WI38 (cell line): ENCODE measurements at regions not wholly inside any gene's neighbourhood (a gene's known extent, or its start where the extent isn't known, plus 50 kb on each side); places are given as distances from the start of the nearest gene placed in this dataset.

Source experiments
- H3K4me3 ChIP-seq: 2 replicates; pipeline ENCODE4 v1.5.1; 2011; ENCODE audit warnings: low read depth, mild to moderate bottlenecking, control low read depth, low read length
- TF ChIP-seq, protein P1 (sequence below): IDR thresholded peaks from 2 replicates; pipeline ENCODE4 v1.5.1; 2012; ENCODE audit warnings: low read depth, mild to moderate bottlenecking, control low read depth, low read length

DNA sequence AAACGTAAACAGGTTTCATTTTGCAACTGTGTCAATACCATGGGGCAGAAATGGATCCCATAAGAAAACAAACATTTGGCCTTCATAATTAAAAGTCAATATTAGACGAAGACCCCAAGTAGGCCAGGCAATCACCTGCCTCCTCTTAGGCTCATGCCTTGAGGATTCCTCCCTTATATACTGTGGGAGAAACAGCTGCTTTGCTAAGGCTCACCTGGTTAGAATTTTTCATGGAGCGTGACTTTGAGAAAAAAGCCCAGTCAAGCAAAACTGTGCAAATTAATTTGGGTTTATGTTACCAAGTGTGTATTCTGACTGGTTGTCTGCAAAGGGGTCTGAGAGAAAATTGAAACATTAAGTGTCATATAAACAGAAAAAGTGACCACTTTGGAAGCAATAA is 605.3 kb upstream of the USP24 start:
- TF ChIP-seq, protein P1, sequence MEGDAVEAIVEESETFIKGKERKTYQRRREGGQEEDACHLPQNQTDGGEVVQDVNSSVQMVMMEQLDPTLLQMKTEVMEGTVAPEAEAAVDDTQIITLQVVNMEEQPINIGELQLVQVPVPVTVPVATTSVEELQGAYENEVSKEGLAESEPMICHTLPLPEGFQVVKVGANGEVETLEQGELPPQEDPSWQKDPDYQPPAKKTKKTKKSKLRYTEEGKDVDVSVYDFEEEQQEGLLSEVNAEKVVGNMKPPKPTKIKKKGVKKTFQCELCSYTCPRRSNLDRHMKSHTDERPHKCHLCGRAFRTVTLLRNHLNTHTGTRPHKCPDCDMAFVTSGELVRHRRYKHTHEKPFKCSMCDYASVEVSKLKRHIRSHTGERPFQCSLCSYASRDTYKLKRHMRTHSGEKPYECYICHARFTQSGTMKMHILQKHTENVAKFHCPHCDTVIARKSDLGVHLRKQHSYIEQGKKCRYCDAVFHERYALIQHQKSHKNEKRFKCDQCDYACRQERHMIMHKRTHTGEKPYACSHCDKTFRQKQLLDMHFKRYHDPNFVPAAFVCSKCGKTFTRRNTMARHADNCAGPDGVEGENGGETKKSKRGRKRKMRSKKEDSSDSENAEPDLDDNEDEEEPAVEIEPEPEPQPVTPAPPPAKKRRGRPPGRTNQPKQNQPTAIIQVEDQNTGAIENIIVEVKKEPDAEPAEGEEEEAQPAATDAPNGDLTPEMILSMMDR, result no peak
- no peak overlapping the region for H3K4me3 ChIP-seq

DNA sequence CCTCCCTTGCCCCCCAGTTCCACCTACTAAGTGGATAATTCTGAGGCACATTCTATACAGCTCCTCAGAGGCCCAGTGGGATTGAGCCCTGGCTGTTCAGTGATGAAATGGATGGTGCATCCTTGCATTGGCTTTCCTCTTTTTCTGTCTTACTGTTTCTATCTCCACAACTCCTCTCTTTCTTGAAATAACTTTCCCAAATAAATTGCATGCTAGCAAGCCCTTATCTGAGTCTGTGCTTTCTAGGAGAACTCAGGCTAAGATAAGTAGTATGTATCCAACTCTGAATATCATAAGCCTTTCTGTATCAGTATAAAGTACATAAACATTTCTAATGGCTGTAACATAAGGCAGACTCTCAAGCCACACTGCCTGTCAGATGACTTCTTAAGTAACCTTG is 603.8 kb upstream of the USP24 start:
- H3K4me3 ChIP-seq, result no peak overlapping the region
- TF ChIP-seq, protein P1, result no peak

GRCh38 chr1:55816456-55817426 is 601.6 kb upstream of the USP24 start:
- H3K4me3 ChIP-seq, result no peak overlapping the region
- TF ChIP-seq, protein P1, result no peak

GRCh38 chr1:55815745-55816455 is 600.7 kb upstream of the USP24 start:
- no peak overlapping the region for H3K4me3 ChIP-seq
- TF ChIP-seq, protein P1, result no peak

DNA sequence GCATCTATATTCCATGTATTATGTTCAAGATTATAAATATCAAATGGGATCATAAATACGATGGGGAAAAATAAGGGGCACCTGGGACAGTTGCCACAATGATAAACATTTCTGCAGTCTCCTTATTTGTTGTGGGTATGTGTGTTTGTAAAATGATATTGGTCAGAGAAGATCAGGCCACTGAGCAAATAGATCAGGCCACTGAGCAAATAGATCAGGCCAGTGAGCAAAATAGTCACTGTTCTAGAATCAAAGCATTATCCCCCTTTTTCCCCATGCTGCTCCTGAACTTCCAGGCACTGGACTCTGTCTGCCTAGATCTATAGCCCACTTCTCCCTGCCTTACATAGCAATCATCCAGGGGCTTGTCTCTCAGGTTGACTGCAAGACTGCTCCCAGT is 599.8 kb upstream of the USP24 start:
- TF ChIP-seq, protein P1, result no peak
- H3K4me3 ChIP-seq, result no peak overlapping the region

DNA sequence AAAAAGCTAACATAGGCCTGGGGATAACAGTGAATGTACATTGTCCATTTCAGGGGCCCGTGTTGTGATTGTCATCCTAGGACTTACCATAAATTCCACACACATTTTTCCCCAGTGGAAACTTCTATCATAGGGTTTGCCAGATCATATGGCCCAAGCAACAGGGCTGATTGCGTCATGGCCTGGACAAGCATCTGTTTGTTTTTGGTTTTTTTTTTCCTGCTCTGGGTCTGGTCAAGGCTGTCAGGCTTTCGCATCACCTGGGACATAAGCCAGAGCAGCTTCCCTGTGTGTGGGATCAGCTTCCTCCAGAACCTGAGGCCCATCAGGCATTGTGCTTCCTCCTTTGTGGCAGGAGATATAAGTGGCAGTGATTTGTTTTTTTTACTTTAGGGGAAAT is 598.5 kb upstream of the USP24 start:
- no peak overlapping the region for H3K4me3 ChIP-seq
- TF ChIP-seq, protein P1, result no peak

DNA sequence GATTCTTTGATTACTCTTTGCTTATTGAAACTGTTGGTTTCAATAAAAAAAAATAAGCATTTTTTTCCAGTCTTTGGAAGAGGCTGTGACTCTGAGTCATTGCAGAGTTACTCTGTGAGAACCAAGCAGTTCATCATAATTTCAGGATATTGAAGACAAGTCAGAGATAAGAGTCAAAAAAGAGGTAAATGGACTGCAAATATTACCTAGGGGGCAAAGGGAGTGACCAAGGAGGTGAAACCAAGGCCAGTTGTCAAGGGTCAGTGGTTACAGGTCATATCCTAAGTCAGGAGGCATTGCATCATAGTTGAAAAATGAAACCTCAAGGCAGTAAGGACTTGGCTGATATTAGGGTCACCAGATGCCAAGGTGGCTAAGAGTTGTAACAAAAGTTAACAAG is 597.1 kb upstream of the USP24 start:
- TF ChIP-seq, protein P1, result no peak
- no peak overlapping the region for H3K4me3 ChIP-seq
